Small intestine (tissue), 7 donors: ENCODE measurements at regions not wholly inside any gene's neighbourhood (a gene's known extent, or its start where the extent isn't known, plus 50 kb on each side); places are given as distances from the start of the nearest gene placed in this dataset.
"Not testable (repeated sequence)": the region's sequence is repeated elsewhere in the genome, so short reads cannot be mapped to it uniquely, and the experiment has no call there.

Experiments
- DNase-seq, 2 donors: peaks; one replicate each; pipeline versions ENCODE4 v3.0.0 to v3.0.0-alpha.2; 2013
- FAIRE-seq: peaks from 2 replicates; lab custom pipeline; 2012; peaks lifted over from hg19 to GRCh38; lab: Jason Lieb, UNC
- H3K27ac ChIP-seq, 3 donors: one replicate each; pipeline ENCODE4 v1.5.1; 2013; ENCODE audit warnings: low read length in 2 of 3, mild to moderate bottlenecking in 2 of 3, control low read depth in 1 of 3, inconsistent platforms in 1 of 3, low read depth in 1 of 3, moderate library complexity in 1 of 3
- H3K27me3 ChIP-seq, 3 donors: one replicate each; pipeline ENCODE4 v1.6.1; 2013; ENCODE audit warnings: low read length in 3 of 3, inconsistent platforms in 1 of 3; ENCODE audit not compliant: control insufficient read depth in 3 of 3, insufficient read depth in 3 of 3
- H3K36me3 ChIP-seq, 3 donors: one replicate each; pipeline ENCODE4 v1.6.1; 2013; ENCODE audit warnings: low read length in 3 of 3, inconsistent platforms in 1 of 3, low read depth in 1 of 3, mild to moderate bottlenecking in 1 of 3, moderate library complexity in 1 of 3; ENCODE audit not compliant: control insufficient read depth in 3 of 3, insufficient read depth in 2 of 3
- H3K4me1 ChIP-seq, 3 donors: one replicate each; pipeline ENCODE4 v1.6.1; 2013; ENCODE audit warnings: low read length in 2 of 3, inconsistent platforms in 1 of 3, low read depth in 1 of 3, mild to moderate bottlenecking in 1 of 3, moderate library complexity in 1 of 3; ENCODE audit not compliant: control insufficient read depth in 3 of 3, insufficient read depth in 2 of 3
- H3K4me3 ChIP-seq, 3 donors: one replicate each; pipeline ENCODE4 v1.5.1; 2013; ENCODE audit warnings: low read length in 3 of 3, control low read depth in 1 of 3, inconsistent platforms in 1 of 3, low read depth in 1 of 3, mild to moderate bottlenecking in 1 of 3, moderate library complexity in 1 of 3
- H3K9me3 ChIP-seq, 2 donors: one replicate each; pipeline ENCODE4 v1.6.1; 2013; ENCODE audit warnings: low read depth in 1 of 2, low read length in 1 of 2; ENCODE audit not compliant: control insufficient read depth in 2 of 2, insufficient read depth in 1 of 2
- WGBS, 3 donors: extraction: QIAGEN DNeasy Blood & Tissue Kit; methylation state at CpG; one replicate each; pipeline ENCODE4 v1.1.7; 2013; 5-methylcytosine and 5-hydroxymethylcytosine counted together
- donor health status: healthy with polysubstance abuse.
- donor health status: control.
- donor health status: control.
- donor health status: Bipolar disorder and iron deficiency.
- donor health status: healthy.

- DNase-seq, H3K4me3 ChIP-seq, H3K9me3 ChIP-seq, H3K27ac ChIP-seq, H3K36me3 ChIP-seq, H3K4me1 ChIP-seq, FAIRE-seq, H3K27me3 ChIP-seq: not testable (repeated sequence)
Measured at GRCh38 chr2:87619121-87619520, 128.8 kb upstream of the PLGLB2 start.

GRCh38 chr2:87621139-87621538 is 126.7 kb upstream of the PLGLB2 start:
- not testable (repeated sequence) for H3K9me3 ChIP-seq, H3K27ac ChIP-seq, H3K27me3 ChIP-seq, H3K4me3 ChIP-seq, H3K36me3 ChIP-seq, H3K4me1 ChIP-seq, DNase-seq, FAIRE-seq
- WGBS, 3 donors, result no CpG with 5 or more reads among the region's 4 CpGs

GRCh38 chr2:87622720-87623119 is 125.2 kb upstream of the PLGLB2 start:
- not testable (repeated sequence) for H3K4me1 ChIP-seq, DNase-seq, FAIRE-seq, H3K27me3 ChIP-seq, H3K27ac ChIP-seq, H3K9me3 ChIP-seq, H3K36me3 ChIP-seq, H3K4me3 ChIP-seq
- no CpG with 5 or more reads among the region's 4 CpGs for WGBS, 3 donors

GRCh38 chr2:87629491-87630458 is 118.1 kb upstream of the PLGLB2 start:
- WGBS, 3 donors, result 59 to 74% (median 69%) methylated on average over 8 to 9 of the region's 10 CpGs
- not testable (repeated sequence) for H3K36me3 ChIP-seq, H3K27ac ChIP-seq, DNase-seq, H3K9me3 ChIP-seq, H3K4me3 ChIP-seq, H3K4me1 ChIP-seq, H3K27me3 ChIP-seq, FAIRE-seq

- DNase-seq, H3K27ac ChIP-seq, FAIRE-seq, H3K4me1 ChIP-seq, H3K27me3 ChIP-seq, H3K36me3 ChIP-seq, H3K4me3 ChIP-seq, H3K9me3 ChIP-seq: not testable (repeated sequence)
- 83% methylated on average over 1 of the region's 5 CpGs; no CpG with 5 or more reads in 2 of the 3 donors for WGBS, 3 donors
Measured at GRCh38 chr2:87630892-87631291, 117.0 kb upstream of the PLGLB2 start.

GRCh38 chr2:87631402-87631801 is 116.5 kb upstream of the PLGLB2 start:
- H3K27ac ChIP-seq, H3K9me3 ChIP-seq, H3K27me3 ChIP-seq, DNase-seq, H3K36me3 ChIP-seq, FAIRE-seq, H3K4me3 ChIP-seq, H3K4me1 ChIP-seq: not testable (repeated sequence)
- 60 to 81% (median 77%) methylated on average over 1 to 2 of the region's 3 CpGs for WGBS, 3 donors

GRCh38 chr2:87633287-87633963 is 114.5 kb upstream of the PLGLB2 start:
- not testable (repeated sequence) for FAIRE-seq

GRCh38 chr2:87634106-87634505 is 113.8 kb upstream of the PLGLB2 start:
- not testable (repeated sequence) for H3K27ac ChIP-seq, H3K27me3 ChIP-seq, DNase-seq, FAIRE-seq, H3K9me3 ChIP-seq, H3K36me3 ChIP-seq, H3K4me3 ChIP-seq, H3K4me1 ChIP-seq
- 71 to 86% (median 84%) methylated on average over 5 to 6 of the region's 7 CpGs for WGBS, 3 donors

More at GRCh38 chr2:87633287-87633963, 114.5 kb upstream of the PLGLB2 start:
- not testable (repeated sequence) for H3K27ac ChIP-seq, H3K4me1 ChIP-seq, DNase-seq, H3K27me3 ChIP-seq, H3K9me3 ChIP-seq, H3K4me3 ChIP-seq, H3K36me3 ChIP-seq
- WGBS, 3 donors, result 82 to 100% (median 87%) methylated on average over 2 to 3 of the region's 3 CpGs
